ENCODE measurements at regions not wholly inside any gene's neighbourhood (a gene's known extent, or its start where the extent isn't known, plus 50 kb on each side); places are given as distances from the start of the nearest gene placed in this dataset.

GRCh38 chr12:71306808-71307207, 132.8 kb upstream of the LGR5 start:
- H3K27me3 ChIP-seq, result no peaks in the 10 kb centered on the region
- TF ChIP-seq CTCF (IDR thresholded peaks at IDR 0.05), result no peak
- H3K9me3 ChIP-seq, result no peaks in the 10 kb centered on the region
- DNase-seq (ENCODE audit: low spot score), result no peak
- H3K4me1 ChIP-seq, result no peaks in the 10 kb centered on the region
- H3K4me3 ChIP-seq, result no peak overlapping the region
- H3K27ac ChIP-seq, result no peak overlapping the region
- no peaks in the 10 kb centered on the region for H3K36me3 ChIP-seq

- no peak overlapping the region for H3K27ac ChIP-seq
- DNase-seq (ENCODE audit: low spot score), result no peak
- H3K27me3 ChIP-seq, result no peaks in the 10 kb centered on the region
- H3K9me3 ChIP-seq, result no peaks in the 10 kb centered on the region
- H3K4me1 ChIP-seq, result no peaks in the 10 kb centered on the region
- TF ChIP-seq CTCF (IDR thresholded peaks at IDR 0.05), result no peak
- H3K36me3 ChIP-seq, result no peaks in the 10 kb centered on the region
- H3K4me3 ChIP-seq, result no peak overlapping the region
Observed at GRCh38 chr12:71304306-71304705, 135.3 kb upstream of the LGR5 start.

DNA sequence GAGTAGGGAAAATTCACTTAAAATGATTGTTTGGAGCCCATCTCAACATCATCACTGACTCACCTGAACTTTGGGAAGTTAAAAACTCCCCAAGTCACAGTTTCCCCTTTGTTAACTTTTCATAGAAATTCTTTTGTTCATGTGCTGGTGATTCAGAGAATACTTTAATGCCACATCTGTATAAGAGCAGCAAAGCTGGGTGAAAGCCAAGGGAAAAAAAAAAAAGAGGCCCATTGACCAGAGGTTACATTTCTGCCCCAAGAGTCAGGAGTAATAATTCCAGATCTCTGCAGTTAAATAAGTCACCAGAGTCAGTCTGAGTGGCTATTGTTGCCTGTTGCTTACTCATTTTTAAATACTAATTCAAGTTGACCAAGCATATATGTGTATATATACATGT, 136.4 kb upstream of the LGR5 start:
- TF ChIP-seq CTCF (IDR thresholded peaks at IDR 0.05), result no peak
- Histone ChIP-seq H3K9me3 (no peaks in the 10 kb centered on the region), H3K4me1 (no peaks in the 10 kb centered on the region), H3K36me3 (no peaks in the 10 kb centered on the region), H3K27me3 (no peaks in the 10 kb centered on the region), H3K4me3 (no peak overlapping the region), H3K27ac (no peak overlapping the region)
- DNase-seq (ENCODE audit: low spot score), result no peak

DNA sequence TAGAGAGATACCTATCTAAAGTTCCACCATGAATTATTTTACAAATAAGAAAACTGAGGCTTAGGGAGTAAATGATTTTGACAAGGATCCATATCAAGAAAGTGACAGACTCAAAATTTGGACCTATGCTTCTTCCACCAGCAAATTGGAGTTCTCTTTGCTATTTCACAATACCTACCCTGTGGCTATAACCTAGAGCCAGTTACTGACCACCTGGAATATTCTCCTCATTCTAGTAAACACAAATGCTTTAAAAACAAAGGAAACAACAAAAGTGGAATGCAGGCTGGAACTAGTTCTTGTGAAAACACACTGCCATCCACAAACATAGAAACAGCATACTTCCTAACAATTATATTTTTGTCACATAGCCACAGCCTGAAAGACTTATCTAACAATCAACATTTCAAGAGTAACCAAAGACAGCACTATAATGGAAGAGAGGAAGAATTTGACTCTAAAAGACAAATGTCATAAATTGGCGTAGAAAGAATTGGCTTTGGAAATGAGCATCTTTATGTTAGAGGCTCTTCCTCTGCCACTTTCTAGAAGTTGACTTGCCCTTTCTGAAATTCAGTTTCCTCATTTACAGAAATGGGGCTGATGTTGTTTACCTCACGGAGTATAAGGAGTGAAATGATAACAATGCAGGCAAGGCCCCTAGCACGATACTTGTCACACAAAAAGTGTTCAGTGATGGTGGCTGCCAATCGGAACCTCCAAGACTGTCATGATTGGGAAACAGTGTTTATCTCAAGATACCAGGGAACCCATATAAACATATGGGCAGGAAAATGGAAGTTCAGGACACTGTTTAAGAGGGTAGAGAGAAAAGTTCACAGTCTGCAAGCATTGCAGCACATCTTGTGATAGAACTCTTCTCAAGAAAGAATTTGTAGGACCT, 138.6 kb upstream of the LGR5 start:
- no peaks in the 10 kb centered on the region for H3K27me3 ChIP-seq
- H3K36me3 ChIP-seq, result no peaks in the 10 kb centered on the region
- H3K4me3 ChIP-seq, result no peak overlapping the region
- H3K4me1 ChIP-seq, result no peaks in the 10 kb centered on the region
- no peak for TF ChIP-seq CTCF (IDR thresholded peaks at IDR 0.05)
- H3K27ac ChIP-seq, result no peak overlapping the region
- DNase-seq (ENCODE audit: low spot score), result no peak
- H3K9me3 ChIP-seq, result no peaks in the 10 kb centered on the region

- Histone ChIP-seq H3K4me3 (no peak overlapping the region), H3K4me1 (no peaks in the 10 kb centered on the region), H3K27ac (no peak overlapping the region), H3K27me3 (no peaks in the 10 kb centered on the region), H3K9me3 (no peaks in the 10 kb centered on the region), H3K36me3 (no peaks in the 10 kb centered on the region)
- TF ChIP-seq CTCF (IDR thresholded peaks at IDR 0.05), result no peak
- no peak for DNase-seq (ENCODE audit: low spot score)
Observed at GRCh38 chr12:71299541-71300376, 139.8 kb upstream of the LGR5 start.

All from right atrium auricular region (tissue), 2 donors.